ENCODE measurements at regions not wholly inside any gene's neighbourhood (a gene's known extent, or its start where the extent isn't known, plus 50 kb on each side); places are given as distances from the start of the nearest gene placed in this dataset.

DNA sequence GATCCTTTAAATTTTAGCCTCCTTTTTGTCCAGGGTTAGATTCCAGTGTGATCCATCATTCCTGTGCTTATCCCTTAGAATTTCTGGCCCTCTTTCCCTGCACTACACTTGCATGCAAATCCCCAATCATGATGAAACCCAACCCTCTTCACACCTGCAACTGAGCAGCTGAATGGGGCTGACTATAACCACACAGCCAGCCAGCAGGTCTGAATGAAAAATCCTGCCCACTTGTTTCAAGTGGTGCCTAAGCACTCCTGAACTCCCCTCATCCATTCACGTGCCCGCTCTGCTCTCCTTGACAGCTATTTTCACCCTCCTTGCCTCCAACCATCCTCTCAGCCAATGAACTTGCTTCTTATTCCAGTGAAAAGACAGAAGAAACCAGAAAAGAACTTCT lies 80.5 kb upstream of the AFF3 start:
- no peak for TF ChIP-seq POLR2A (IDR thresholded peaks at IDR 0.05; ENCODE audit: low read length)
- no peak for TF ChIP-seq GATA1 (IDR thresholded peaks at IDR 0.05; ENCODE audit: low read depth, low read length)
- no peak for DNase-seq

GRCh38 chr2:100218552-100218951 lies 76.2 kb upstream of the AFF3 start:
- no peak for TF ChIP-seq POLR2A (IDR thresholded peaks at IDR 0.05; ENCODE audit: low read length)
- TF ChIP-seq GATA1 (IDR thresholded peaks at IDR 0.05; ENCODE audit: low read depth, low read length): no peak
- DNase-seq: no peak

GRCh38 chr2:100217323-100217722 lies 74.9 kb upstream of the AFF3 start:
- DNase-seq: no peak
- TF ChIP-seq GATA1 (IDR thresholded peaks at IDR 0.05; ENCODE audit: low read depth, low read length) (no peak), POLR2A (IDR thresholded peaks at IDR 0.05; ENCODE audit: low read length) (no peak)

- TF ChIP-seq POLR2A (IDR thresholded peaks at IDR 0.05; ENCODE audit: low read length) (no peak), GATA1 (IDR thresholded peaks at IDR 0.05; ENCODE audit: low read depth, low read length) (no peak)
- DNase-seq: no peak
Measured at GRCh38 chr2:100216015-100216414, 73.6 kb upstream of the AFF3 start.

- no peak for DNase-seq
- TF ChIP-seq POLR2A (IDR thresholded peaks at IDR 0.05; ENCODE audit: low read length) (no peak), GATA1 (IDR thresholded peaks at IDR 0.05; ENCODE audit: low read depth, low read length) (no peak)
Measured at GRCh38 chr2:100215371-100215770, 73.0 kb upstream of the AFF3 start.

DNA sequence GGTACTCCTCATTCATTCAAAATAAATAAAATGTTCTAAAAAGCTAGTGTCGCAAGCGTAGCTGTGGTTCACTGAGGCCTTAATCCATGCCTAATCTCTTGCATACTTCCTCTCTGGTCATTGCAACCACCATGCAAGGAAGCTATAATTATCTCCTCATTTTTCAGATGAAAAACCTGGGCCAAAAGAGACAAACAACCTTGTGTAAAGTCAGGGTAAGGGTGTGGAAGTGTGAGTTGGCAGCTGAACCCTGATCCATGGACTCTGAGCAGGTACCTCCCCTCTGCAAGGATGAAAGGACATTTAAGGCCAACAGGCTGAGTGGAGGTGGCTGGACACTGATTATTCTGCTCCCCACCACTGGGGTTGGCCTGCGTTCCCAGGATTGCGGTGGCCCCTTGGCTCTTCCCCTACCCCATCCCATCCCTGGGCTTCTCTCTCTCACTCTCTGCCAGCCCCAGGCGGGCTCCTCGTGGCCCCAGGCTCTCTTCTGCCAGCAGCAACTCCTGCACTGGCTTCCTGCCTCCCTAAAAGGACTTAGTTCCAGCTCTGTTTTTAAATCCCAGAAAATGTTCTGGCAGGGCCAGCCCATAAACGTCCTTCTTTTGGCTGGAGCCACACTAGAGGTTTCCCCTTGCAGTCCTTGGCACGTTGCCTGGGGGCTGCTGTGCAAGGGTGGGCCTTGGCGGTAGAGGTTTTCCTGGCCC lies 72.0 kb upstream of the AFF3 start:
- TF ChIP-seq POLR2A (IDR thresholded peaks at IDR 0.05; ENCODE audit: low read length) (no peak), GATA1 (IDR thresholded peaks at IDR 0.05; ENCODE audit: low read depth, low read length) (no peak)
- no peak for DNase-seq

GRCh38 chr2:100213595-100213994 lies 71.2 kb upstream of the AFF3 start:
- TF ChIP-seq GATA1 (IDR thresholded peaks at IDR 0.05; ENCODE audit: low read depth, low read length) (no peak), POLR2A (IDR thresholded peaks at IDR 0.05; ENCODE audit: low read length) (no peak)
- DNase-seq: no peak

DNA sequence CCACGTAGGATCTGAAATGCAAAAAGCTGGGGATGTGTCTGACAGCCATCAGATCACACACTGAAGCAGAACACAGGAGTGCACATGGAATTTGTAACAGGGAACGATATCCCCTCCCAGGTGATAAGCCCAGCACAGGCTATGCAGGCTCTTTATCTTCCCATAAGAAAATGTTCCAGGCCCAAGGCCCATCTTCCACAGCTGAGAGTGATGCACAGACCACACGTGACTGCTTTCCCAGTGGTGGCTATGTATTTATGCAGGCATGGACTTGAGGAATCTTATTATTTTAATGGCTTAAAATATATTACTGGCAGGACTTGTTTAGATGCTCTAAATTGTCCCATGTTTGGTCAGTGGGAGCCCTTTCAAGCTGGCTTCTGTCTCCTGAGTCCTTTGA lies 70.5 kb upstream of the AFF3 start:
- DNase-seq: no peak
- no peak for TF ChIP-seq POLR2A (IDR thresholded peaks at IDR 0.05; ENCODE audit: low read length)
- TF ChIP-seq GATA1 (IDR thresholded peaks at IDR 0.05; ENCODE audit: low read depth, low read length): no peak

DNA sequence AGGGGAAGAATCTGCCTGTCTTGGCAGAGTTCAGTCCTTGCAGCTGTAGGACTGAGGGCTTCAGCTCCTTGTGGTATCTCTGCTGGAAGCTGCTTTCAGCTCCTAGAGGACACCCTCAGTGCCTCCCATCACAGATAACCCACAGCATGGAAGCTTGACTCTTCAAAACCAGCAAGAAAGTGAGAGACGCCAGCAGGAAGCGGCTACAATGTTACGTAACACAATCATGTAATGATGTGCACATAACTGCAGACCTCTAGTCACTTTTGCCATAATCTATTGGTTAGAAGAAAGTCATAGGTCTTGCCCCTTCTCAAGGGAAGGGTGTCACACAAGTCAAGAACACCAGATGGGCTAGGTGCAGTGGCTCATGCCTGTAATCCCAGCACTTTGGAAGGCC lies 69.1 kb upstream of the AFF3 start:
- no peak for TF ChIP-seq POLR2A (IDR thresholded peaks at IDR 0.05; ENCODE audit: low read length)
- no peak for TF ChIP-seq GATA1 (IDR thresholded peaks at IDR 0.05; ENCODE audit: low read depth, low read length)
- DNase-seq: no peak

- no peak for TF ChIP-seq GATA1 (IDR thresholded peaks at IDR 0.05; ENCODE audit: low read depth, low read length)
- TF ChIP-seq POLR2A (IDR thresholded peaks at IDR 0.05; ENCODE audit: low read length): no peak
- DNase-seq: no peak
Measured at GRCh38 chr2:100208141-100208770, 65.9 kb upstream of the AFF3 start.

GRCh38 chr2:100207411-100207885 lies 65.1 kb upstream of the AFF3 start:
- TF ChIP-seq POLR2A (IDR thresholded peaks at IDR 0.05; ENCODE audit: low read length) (no peak), GATA1 (IDR thresholded peaks at IDR 0.05; ENCODE audit: low read depth, low read length) (no peak)
- no peak for DNase-seq

- TF ChIP-seq POLR2A (IDR thresholded peaks at IDR 0.05; ENCODE audit: low read length): no peak
- TF ChIP-seq GATA1 (IDR thresholded peaks at IDR 0.05; ENCODE audit: low read depth, low read length): no peak
- DNase-seq: no peak
Measured at GRCh38 chr2:100206731-100207255, 64.4 kb upstream of the AFF3 start.

GRCh38 chr2:100205174-100205573 lies 62.8 kb upstream of the AFF3 start:
- DNase-seq: no peak
- no peak for TF ChIP-seq GATA1 (IDR thresholded peaks at IDR 0.05; ENCODE audit: low read depth, low read length)
- TF ChIP-seq POLR2A (IDR thresholded peaks at IDR 0.05; ENCODE audit: low read length): no peak

DNA sequence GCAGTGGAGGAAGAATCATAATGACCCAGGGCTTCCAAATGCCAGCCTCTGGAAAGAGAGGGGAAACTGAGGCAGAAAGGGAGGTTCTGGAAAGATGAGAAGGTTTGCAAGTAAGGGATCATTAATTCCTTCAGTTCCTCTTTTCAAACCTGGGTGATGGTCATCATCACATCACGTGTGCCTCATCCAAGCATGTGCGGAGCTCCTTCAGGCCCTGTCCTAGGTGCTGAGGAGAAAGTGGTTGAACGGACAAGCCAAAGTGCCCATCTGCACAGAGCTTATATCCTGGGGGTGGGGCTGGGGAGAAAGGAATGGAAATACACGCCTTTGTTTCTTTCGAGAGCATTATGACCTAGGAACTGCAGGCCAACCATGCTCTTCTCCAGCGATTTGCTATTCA lies 60.2 kb upstream of the AFF3 start:
- no peak for DNase-seq
- TF ChIP-seq POLR2A (IDR thresholded peaks at IDR 0.05; ENCODE audit: low read length) (no peak), GATA1 (IDR thresholded peaks at IDR 0.05; ENCODE audit: low read depth, low read length) (no peak)

GRCh38 chr2:100200985-100201384 lies 58.6 kb upstream of the AFF3 start:
- TF ChIP-seq POLR2A (IDR thresholded peaks at IDR 0.05; ENCODE audit: low read length): no peak
- no peak for TF ChIP-seq GATA1 (IDR thresholded peaks at IDR 0.05; ENCODE audit: low read depth, low read length)
- DNase-seq: no peak

All from erythroblast (primary cell).